IMR-90 (cell line): ENCODE measurements at regions not wholly inside any gene's neighbourhood (a gene's known extent, or its start where the extent isn't known, plus 50 kb on each side); places are given as distances from the start of the nearest gene placed in this dataset.

ENCODE experiments used
- ATAC-seq: fragments of 200-7000 bp; cut with Tn5 transposase; 2 replicates; pipeline ENCODE4 v1.9.1; 2020; ENCODE audit warnings: low read depth, mild to moderate bottlenecking, moderate library complexity
- BruUV-seq: library from RNA; stranded (reverse); fragments of 400-500 nt; replicated peaks from 2 replicates; lab custom pipeline; 2021; lab: Mats Ljungman, UMichigan
- CTCF ChIA-PET: fragments of 300-600 bp; formaldehyde crosslinking; extraction: SDS; loops from one replicate; lab custom pipeline; 2021; ENCODE audit warnings: antibody characterized with exemption; lab: Yijun Ruan, JAX
- POLR2A ChIA-PET: fragments of 300-600 bp; sonication (Branson Sonifier 250); formaldehyde crosslinking; loops from one replicate; lab custom pipeline; 2022; ENCODE audit warnings: antibody characterized with exemption; ENCODE audit not compliant: unreplicated experiment; lab: Charles Lee
- DNase-seq: peaks from one replicate; pipeline ENCODE4 v3.0.0; 2013
- H2AFZ ChIP-seq: replicated peaks from 2 replicates; pipeline ENCODE3; 2013; ENCODE audit warnings: low read length, mild to moderate bottlenecking; ENCODE audit not compliant: poor library complexity
- H2AK5ac ChIP-seq: 2 replicates; pipeline ENCODE4 v1.6.1; 2013; ENCODE audit warnings: low read depth, low read length, inconsistent platforms
- H2AK9ac ChIP-seq: replicated peaks from 2 replicates; pipeline ENCODE3; 2013; ENCODE audit warnings: mild to moderate bottlenecking, low read depth, low read length, moderate library complexity; ENCODE audit not compliant: poor library complexity
- H2BK120ac ChIP-seq: 2 replicates; pipeline ENCODE4 v1.6.1; 2013; ENCODE audit warnings: low read depth, low read length, inconsistent platforms
- H2BK15ac ChIP-seq: 3 replicates; pipeline ENCODE4 v1.6.1; 2013; ENCODE audit warnings: low read depth, low read length, inconsistent platforms
- H2BK20ac ChIP-seq: 2 replicates; pipeline ENCODE4 v1.6.1; 2013; ENCODE audit warnings: low read depth, mild to moderate bottlenecking, inconsistent platforms, low read length, moderate library complexity
- H2BK5ac ChIP-seq: 2 replicates; pipeline ENCODE4 v1.6.1; 2013; ENCODE audit warnings: mild to moderate bottlenecking, low read depth, low read length, inconsistent platforms; ENCODE audit not compliant: poor library complexity, severe bottlenecking
- H3K14ac ChIP-seq: replicated peaks from 2 replicates; pipeline ENCODE4 v1.6.1; 2013; ENCODE audit warnings: low read depth, low read length, inconsistent platforms
- H3K18ac ChIP-seq: 2 replicates; pipeline ENCODE4 v1.6.1; 2013; ENCODE audit warnings: low read depth, low read length, control low read depth
- H3K23ac ChIP-seq: 2 replicates; pipeline ENCODE4 v1.6.1; 2013; ENCODE audit warnings: low read depth, low read length, inconsistent platforms
- H3K27ac ChIP-seq: 2 replicates; pipeline ENCODE4 v1.5.1; 2013; ENCODE audit warnings: mild to moderate bottlenecking, control low read depth, low read length; ENCODE audit not compliant: insufficient read depth
- H3K27me3 ChIP-seq: 2 replicates; pipeline ENCODE4 v1.6.1; 2013; ENCODE audit warnings: low read length; ENCODE audit not compliant: control insufficient read depth, insufficient read depth
- H3K36me3 ChIP-seq: 2 replicates; pipeline ENCODE4 v1.6.1; 2013; ENCODE audit warnings: low read length, mixed read lengths; ENCODE audit not compliant: control insufficient read depth, insufficient read depth
- H3K4ac ChIP-seq: 2 replicates; pipeline ENCODE4 v1.6.1; 2013; ENCODE audit warnings: low read depth, low read length, inconsistent platforms
- H3K4me1 ChIP-seq: 2 replicates; pipeline ENCODE4 v1.6.1; 2013; ENCODE audit warnings: low read length, mixed read lengths; ENCODE audit not compliant: control insufficient read depth, insufficient read depth
- H3K4me2 ChIP-seq: 2 replicates; pipeline ENCODE4 v1.6.1; 2013; ENCODE audit warnings: low read depth, mild to moderate bottlenecking, control low read depth, low read length, moderate library complexity
- H3K4me3 ChIP-seq: 2 replicates; pipeline ENCODE4 v1.5.1; 2013; ENCODE audit warnings: low read depth, mild to moderate bottlenecking, control low read depth, low read length, moderate library complexity; ENCODE audit not compliant: insufficient read depth
- H3K56ac ChIP-seq: 2 replicates; pipeline ENCODE4 v1.6.1; 2013; ENCODE audit warnings: low read length, inconsistent platforms; ENCODE audit not compliant: insufficient read depth; ENCODE audit errors: extremely low read depth
- H3K79me1 ChIP-seq, 2 experiments: 2 replicates each; pipeline ENCODE4 v1.6.1; 2013; ENCODE audit warnings: low read length in 2 of 2, inconsistent platforms in 1 of 2, low read depth in 1 of 2
- H3K9ac ChIP-seq: 2 replicates; pipeline ENCODE4 v1.6.1; 2013; ENCODE audit warnings: low read depth, low read length, control low read depth
- H3K9me1 ChIP-seq: 2 replicates; pipeline ENCODE4 v1.6.1; 2013; ENCODE audit warnings: low read length, inconsistent platforms; ENCODE audit not compliant: insufficient read depth
- H3K9me3 ChIP-seq: 2 replicates; pipeline ENCODE4 v1.6.1; 2013; ENCODE audit warnings: low read length; ENCODE audit not compliant: control insufficient read depth, insufficient read depth
- H4K20me1 ChIP-seq: 2 replicates; pipeline ENCODE4 v1.6.1; 2013; ENCODE audit warnings: low read length, inconsistent platforms; ENCODE audit not compliant: insufficient read depth
- H4K5ac ChIP-seq: 2 replicates; pipeline ENCODE4 v1.6.1; 2013; ENCODE audit warnings: mild to moderate bottlenecking, low read depth, low read length, control low read depth
- H4K8ac ChIP-seq, 2 experiments: 2 replicates each; pipeline ENCODE4 v1.6.1; 2013; ENCODE audit warnings: low read depth in 2 of 2, low read length in 2 of 2, control low read depth in 1 of 2, inconsistent platforms in 1 of 2
- H4K91ac ChIP-seq: 2 replicates; pipeline ENCODE4 v1.6.1; 2013; ENCODE audit warnings: low read depth, low read length, inconsistent platforms; ENCODE audit not compliant: insufficient read depth
- ELK1 ChIP-seq: fragments of 150-350 bp; IDR thresholded peaks from 2 replicates; pipeline ENCODE4 v1.6.1; 2016; ENCODE audit warnings: low read depth, mild to moderate bottlenecking, low read length, moderate library complexity, borderline replicate concordance
- FOS ChIP-seq: fragments of 150-350 bp; IDR thresholded peaks from 2 replicates; pipeline ENCODE4 v1.6.1; 2016; ENCODE audit warnings: low read depth, low read length
- MAZ ChIP-seq: IDR thresholded peaks from 2 replicates; pipeline ENCODE4 v1.6.1; 2012; ENCODE audit warnings: low read depth, mild to moderate bottlenecking, low read length, improper control_type of control experiment, moderate library complexity, borderline replicate concordance
- MXI1 ChIP-seq: IDR thresholded peaks from 2 replicates; pipeline ENCODE4 v1.6.1; 2012; ENCODE audit warnings: low read depth, mild to moderate bottlenecking, low read length, moderate library complexity, borderline replicate concordance
- RCOR1 ChIP-seq: IDR thresholded peaks from 2 replicates; pipeline ENCODE4 v1.6.1; 2012; ENCODE audit warnings: mild to moderate bottlenecking, low read length, improper control_type of control experiment; ENCODE audit not compliant: insufficient replicate concordance
- USF2 ChIP-seq: fragments of 150-350 bp; IDR thresholded peaks from 2 replicates; pipeline ENCODE4 v1.6.1; 2017; ENCODE audit warnings: mild to moderate bottlenecking, antibody characterized with exemption, low read length, low read depth
- WGBS, 2 experiments: methylation state at CpG; one replicate each; pipeline versions ENCODE4 v1.1.5 to v1.1.7; 2013; ENCODE audit warnings: missing lambda C conversion rate in 2 of 2; ENCODE audit not compliant: insufficient read length in 1 of 2; ENCODE audit errors: extremely low coverage in 2 of 2; 5-methylcytosine and 5-hydroxymethylcytosine counted together
- dilution Hi-C: fragments of 300-500 bp; cut with HindIII; formaldehyde crosslinking; loops from one replicate; pipeline ENCODE4 v1.14.3; 2018; ENCODE audit warnings: low sequenced_read_pairs; ENCODE audit not compliant: unreplicated experiment
- in situ Hi-C: fragments of 300-500 bp; cut with MboI; formaldehyde crosslinking; loops from 3 replicates; pipeline ENCODE4 v1.14.3; 2019; ENCODE audit warnings: low sequenced_read_pairs, inconsistent platforms, mixed read lengths
- intact Hi-C: fragments of 100-400 bp; cut with micrococcal nuclease; formaldehyde crosslinking; loops from 2 replicates; pipeline ENCODE4 v1.10.0; 2022

GRCh38 chr22:27046603-27047002 is 389.2 kb downstream of the MIAT start:
- H3K36me3 ChIP-seq, result no peaks in the 10 kb centered on the region
- no peak overlapping the region for H2BK5ac ChIP-seq
- H2BK120ac ChIP-seq, result no peak overlapping the region
- dilution Hi-C loops, result no loop called here
- TF ChIP-seq MXI1, result no peak
- TF ChIP-seq FOS, result no peak
- TF ChIP-seq ELK1, result no peak
- TF ChIP-seq MAZ, result no peak
- no peak for TF ChIP-seq RCOR1
- no peak for TF ChIP-seq USF2
- no peak overlapping the region for H3K56ac ChIP-seq
- no peak for DNase-seq
- no peak overlapping the region for H3K23ac ChIP-seq
- no peak overlapping the region for H3K4me2 ChIP-seq
- no peak overlapping the region for H3K27ac ChIP-seq
- no peak for ATAC-seq
- peaks cover 2% of the 10 kb centered on the region; the same call in 1 of the 2 replicates for H3K4me1 ChIP-seq
- in situ Hi-C loops, result no loop called here
- H4K8ac ChIP-seq, result no peak overlapping the region
- no peak overlapping the region for H3K14ac ChIP-seq
- no peak overlapping the region for H2AK9ac ChIP-seq
- H3K27me3 ChIP-seq, result peaks cover 20% of the 10 kb centered on the region
- H3K4me3 ChIP-seq, result no peak overlapping the region
- H3K18ac ChIP-seq, result no peak overlapping the region
- no TSS peak for BruUV-seq
- H3K9me3 ChIP-seq, result no peaks in the 10 kb centered on the region
- H3K4ac ChIP-seq, result no peak overlapping the region
- intact Hi-C loops, result no loop called here
- H3K9ac ChIP-seq, result no peak overlapping the region
- H2AK5ac ChIP-seq, result no peak overlapping the region
- no peaks in the 10 kb centered on the region for H3K9me1 ChIP-seq
- ChIA-PET POLR2A (no interaction called here), CTCF (no interaction called here)
- no peaks in the 10 kb centered on the region for H3K79me1 ChIP-seq
- WGBS, 2 experiments, result no CpG with 5 or more reads among the region's 2 CpGs
- no peak overlapping the region for H4K91ac ChIP-seq
- H4K20me1 ChIP-seq, result no peaks in the 10 kb centered on the region
- H4K5ac ChIP-seq, result no peak overlapping the region
- no peak overlapping the region for H2BK20ac ChIP-seq
- no peak overlapping the region for H2AFZ ChIP-seq
- H2BK15ac ChIP-seq, result no peak overlapping the region
